ENCODE measurements at regions not wholly inside any gene's neighbourhood (a gene's known extent, or its start where the extent isn't known, plus 50 kb on each side); places are given as distances from the start of the nearest gene placed in this dataset.

GRCh38 chr3:72436863-72437592 lies 411.2 kb downstream of the SHQ1 start:
- ATAC-seq (no peak), DNase-seq (no peak)

GRCh38 chr3:72434296-72434695 lies 413.9 kb downstream of the SHQ1 start:
- ATAC-seq, result no peak
- no peak for DNase-seq

- DNase-seq (no peak), ATAC-seq (no peak)
Measured at GRCh38 chr3:72432246-72432645, 416.0 kb downstream of the SHQ1 start.

GRCh38 chr3:72429589-72430353 lies 418.5 kb downstream of the SHQ1 start:
- DNase-seq (no peak), ATAC-seq (no peak)

- no peak for ATAC-seq
- DNase-seq, result no peak
Measured at GRCh38 chr3:72428803-72429202, 419.4 kb downstream of the SHQ1 start.

GRCh38 chr3:72427624-72428023 lies 420.6 kb downstream of the SHQ1 start:
- peak; percentile 19 for DNase-seq
- peak; percentile 44 for ATAC-seq

- ATAC-seq (peak; percentile 76), DNase-seq (no peak)
Measured at GRCh38 chr3:72426618-72427397, 421.4 kb downstream of the SHQ1 start.

- ATAC-seq, result no peak
- DNase-seq, result no peak
Measured at GRCh38 chr3:72423643-72424042, 424.6 kb downstream of the SHQ1 start.

GRCh38 chr3:72421786-72422185 lies 426.5 kb downstream of the SHQ1 start:
- DNase-seq, result no peak
- no peak for ATAC-seq

- DNase-seq, result no peak
- ATAC-seq, result no peak
Measured at GRCh38 chr3:72421126-72421525, 427.1 kb downstream of the SHQ1 start.

GRCh38 chr3:72418856-72419255 lies 429.4 kb downstream of the SHQ1 start:
- no peak for ATAC-seq
- no peak for DNase-seq

GRCh38 chr3:72418244-72418643 lies 430.0 kb downstream of the SHQ1 start:
- ATAC-seq (no peak), DNase-seq (no peak)

- ATAC-seq, result no peak
Measured at GRCh38 chr3:72414481-72415016, 433.7 kb downstream of the SHQ1 start.

GRCh38 chr3:72413228-72413627 lies 435.0 kb downstream of the SHQ1 start:
- DNase-seq (no peak), ATAC-seq (peak; percentile 92)

More at GRCh38 chr3:72414481-72415016, 433.7 kb downstream of the SHQ1 start:
- no peak for DNase-seq

- ATAC-seq, result no peak
- no peak for DNase-seq
Measured at GRCh38 chr3:72412340-72412956, 435.8 kb downstream of the SHQ1 start.

- ATAC-seq, result no peak
- no peak for DNase-seq
Measured at GRCh38 chr3:72411843-72412242, 436.4 kb downstream of the SHQ1 start.

- no peak for ATAC-seq
- DNase-seq, result no peak
Measured at GRCh38 chr3:72411126-72411525, 437.1 kb downstream of the SHQ1 start.

- DNase-seq (no peak), ATAC-seq (peak; percentile 56)
Measured at GRCh38 chr3:72408983-72409779, 439.1 kb downstream of the SHQ1 start.

- ATAC-seq, result no peak
- no peak for DNase-seq
Measured at GRCh38 chr3:72407766-72408165, 440.5 kb downstream of the SHQ1 start.

GRCh38 chr3:72405943-72406566 lies 442.2 kb downstream of the SHQ1 start:
- ATAC-seq, result no peak

More at GRCh38 chr3:72405943-72406566, 442.2 kb downstream of the SHQ1 start:
- DNase-seq, result no peak
